Calu3 (cell line): ENCODE measurements at regions not wholly inside any gene's neighbourhood (a gene's known extent, or its start where the extent isn't known, plus 50 kb on each side); places are given as distances from the start of the nearest gene placed in this dataset.

ENCODE experiments used
- BruUV-seq: library from RNA; stranded (reverse); fragments of 400-500 nt; replicated peaks from 2 replicates; lab custom pipeline; 2021; lab: Mats Ljungman, UMichigan
- CTCF ChIA-PET: fragments of 300-600 bp; sonication (Branson Sonifier 250); formaldehyde crosslinking; loops from one replicate; lab custom pipeline; 2022; ENCODE audit warnings: antibody characterized with exemption; lab: Charles Lee
- DNase-seq: peaks from one replicate; pipeline ENCODE4 v3.0.0; 2022
- H3K27ac Mint-ChIP-seq: one replicate; pipeline ENCODE4 v1.8.0; 2022; ENCODE audit warnings: mixed read lengths; ENCODE audit not compliant: unreplicated experiment
- H3K27me3 Mint-ChIP-seq: one replicate; pipeline ENCODE4 v1.8.0; 2022; ENCODE audit warnings: mixed read lengths; ENCODE audit not compliant: unreplicated experiment
- H3K36me3 Mint-ChIP-seq: one replicate; pipeline ENCODE4 v1.8.0; 2022; ENCODE audit warnings: mild to moderate bottlenecking, moderate library complexity, mixed read lengths; ENCODE audit not compliant: insufficient read depth, unreplicated experiment
- H3K4me1 Mint-ChIP-seq: one replicate; pipeline ENCODE4 v1.8.0; 2022; ENCODE audit warnings: mild to moderate bottlenecking, low read depth, mixed read lengths; ENCODE audit not compliant: unreplicated experiment
- H3K4me3 Mint-ChIP-seq: one replicate; pipeline ENCODE4 v1.8.0; 2022; ENCODE audit warnings: mild to moderate bottlenecking, low read depth, moderate library complexity, mixed read lengths; ENCODE audit not compliant: unreplicated experiment
- H3K9me3 Mint-ChIP-seq: one replicate; pipeline ENCODE4 v1.8.0; 2022; ENCODE audit warnings: low read depth, mixed read lengths; ENCODE audit not compliant: unreplicated experiment
- intact Hi-C: fragments of 100-400 bp; cut with micrococcal nuclease; formaldehyde crosslinking; loops from one replicate; pipeline ENCODE4 v1.10.0; 2022; ENCODE audit not compliant: unreplicated experiment
- TF ChIP-seq, protein P1 (sequence below): fragments of 200-600 bp; IDR thresholded peaks from one replicate; pipeline ENCODE4 v1.8.0; 2022; ENCODE audit warnings: antibody characterized with exemption; ENCODE audit not compliant: unreplicated experiment

GRCh38 chr5:93893075-93893474 lies 151.7 kb upstream of the POU5F2 start:
- intact Hi-C loops: loop anchor here (10.0 kb wide), 1 partner anchor 278 kb away; no protein-coding TSS in a partner anchor
- CTCF ChIA-PET: interaction anchor here (0.5 kb wide), 1 partner anchor 71 kb away, joined by 4 read pairs; no protein-coding TSS in a partner anchor

DNA sequence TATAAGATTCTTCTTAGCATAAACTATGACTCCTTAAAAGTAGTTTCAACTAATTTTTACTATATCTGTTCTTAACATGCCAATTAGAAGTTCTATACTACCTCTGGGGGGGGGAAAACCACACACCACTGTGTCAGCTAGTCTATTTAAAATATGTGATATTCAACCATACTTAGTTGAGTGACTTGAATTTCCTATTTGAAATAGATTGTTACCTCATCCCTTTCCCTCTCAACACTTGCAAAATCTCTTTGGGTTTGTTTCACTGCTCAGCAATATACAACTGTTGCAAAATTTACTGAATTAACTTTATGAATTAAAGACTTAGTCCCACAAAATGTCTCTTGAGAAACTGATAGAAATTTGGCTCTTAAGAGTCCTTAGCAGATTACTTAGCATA lies 151.1 kb upstream of the POU5F2 start:
- Mint-ChIP-seq H3K9me3 (no peaks in the 10 kb centered on the region), H3K27me3 (no peaks in the 10 kb centered on the region), H3K4me3 (no peak overlapping the region), H3K27ac (no peak overlapping the region), H3K36me3 (no peaks in the 10 kb centered on the region), H3K4me1 (no peaks in the 10 kb centered on the region)
- CTCF ChIA-PET: no interaction called here
- BruUV-seq: no TSS peak
- intact Hi-C loops: loop anchor here (10.0 kb wide), 1 partner anchor 278 kb away; no protein-coding TSS in a partner anchor
- TF ChIP-seq, protein P1, sequence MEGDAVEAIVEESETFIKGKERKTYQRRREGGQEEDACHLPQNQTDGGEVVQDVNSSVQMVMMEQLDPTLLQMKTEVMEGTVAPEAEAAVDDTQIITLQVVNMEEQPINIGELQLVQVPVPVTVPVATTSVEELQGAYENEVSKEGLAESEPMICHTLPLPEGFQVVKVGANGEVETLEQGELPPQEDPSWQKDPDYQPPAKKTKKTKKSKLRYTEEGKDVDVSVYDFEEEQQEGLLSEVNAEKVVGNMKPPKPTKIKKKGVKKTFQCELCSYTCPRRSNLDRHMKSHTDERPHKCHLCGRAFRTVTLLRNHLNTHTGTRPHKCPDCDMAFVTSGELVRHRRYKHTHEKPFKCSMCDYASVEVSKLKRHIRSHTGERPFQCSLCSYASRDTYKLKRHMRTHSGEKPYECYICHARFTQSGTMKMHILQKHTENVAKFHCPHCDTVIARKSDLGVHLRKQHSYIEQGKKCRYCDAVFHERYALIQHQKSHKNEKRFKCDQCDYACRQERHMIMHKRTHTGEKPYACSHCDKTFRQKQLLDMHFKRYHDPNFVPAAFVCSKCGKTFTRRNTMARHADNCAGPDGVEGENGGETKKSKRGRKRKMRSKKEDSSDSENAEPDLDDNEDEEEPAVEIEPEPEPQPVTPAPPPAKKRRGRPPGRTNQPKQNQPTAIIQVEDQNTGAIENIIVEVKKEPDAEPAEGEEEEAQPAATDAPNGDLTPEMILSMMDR: no peak
- DNase-seq: no peak

More at GRCh38 chr5:93893075-93893474, 151.7 kb upstream of the POU5F2 start:
- no peak for DNase-seq
- H3K4me3 Mint-ChIP-seq: no peak overlapping the region
- BruUV-seq: no TSS peak
- TF ChIP-seq, protein P1: no peak
- H3K27ac Mint-ChIP-seq: no peak overlapping the region
- no peaks in the 10 kb centered on the region for H3K9me3 Mint-ChIP-seq
- no peaks in the 10 kb centered on the region for H3K4me1 Mint-ChIP-seq
- H3K36me3 Mint-ChIP-seq: no peaks in the 10 kb centered on the region
- H3K27me3 Mint-ChIP-seq: no peaks in the 10 kb centered on the region

GRCh38 chr5:93891491-93892480 lies 150.4 kb upstream of the POU5F2 start:
- Mint-ChIP-seq H3K4me3 (no peak overlapping the region), H3K27ac (no peak overlapping the region), H3K9me3 (no peaks in the 10 kb centered on the region), H3K4me1 (peaks cover 6% of the 10 kb centered on the region), H3K36me3 (no peaks in the 10 kb centered on the region), H3K27me3 (no peaks in the 10 kb centered on the region)
- no TSS peak for BruUV-seq
- CTCF ChIA-PET: no interaction called here
- TF ChIP-seq, protein P1: no peak
- no peak for DNase-seq
- intact Hi-C loops: loop anchor here (10.0 kb wide), 1 partner anchor 277 kb away; no protein-coding TSS in a partner anchor

- CTCF ChIA-PET: no interaction called here
- H3K4me3 Mint-ChIP-seq: no peak overlapping the region
- no peaks in the 10 kb centered on the region for H3K27me3 Mint-ChIP-seq
- BruUV-seq: no TSS peak
- no peaks in the 10 kb centered on the region for H3K9me3 Mint-ChIP-seq
- intact Hi-C loops: loop anchor here (10.0 kb wide), 1 partner anchor 276 kb away; no protein-coding TSS in a partner anchor
- TF ChIP-seq, protein P1: no peak
- no peak for DNase-seq
- H3K36me3 Mint-ChIP-seq: no peaks in the 10 kb centered on the region
- H3K27ac Mint-ChIP-seq: no peak overlapping the region
- peaks cover 12% of the 10 kb centered on the region for H3K4me1 Mint-ChIP-seq
These were observed 149.3 kb upstream of the POU5F2 start for GRCh38 chr5:93890657-93891056.
